NB4 (cell line): ENCODE measurements at regions not wholly inside any gene's neighbourhood (a gene's known extent, or its start where the extent isn't known, plus 50 kb on each side); places are given as distances from the start of the nearest gene placed in this dataset.
"Not testable (repeated sequence)": the region's sequence is repeated elsewhere in the genome, so short reads cannot be mapped to it uniquely, and the experiment has no call there.

Experiments used
- MAX ChIP-seq: IDR thresholded peaks from 2 replicates; pipeline ENCODE4 v1.6.1; 2011; ENCODE audit warnings: low read depth, low read length
- MYC ChIP-seq: IDR thresholded peaks from 2 replicates; pipeline ENCODE4 v1.6.1; 2011; ENCODE audit warnings: low read depth, low read length
- POLR2A ChIP-seq: IDR thresholded peaks from 2 replicates; pipeline ENCODE4 v1.6.1; 2011; ENCODE audit warnings: mild to moderate bottlenecking; ENCODE audit not compliant: insufficient read length; ENCODE audit errors: extremely low read depth
- TF ChIP-seq, protein P1 (sequence below): IDR thresholded peaks from one replicate; pipeline ENCODE4 v1.5.1; 2012; ENCODE audit warnings: low read depth, low read length

DNA sequence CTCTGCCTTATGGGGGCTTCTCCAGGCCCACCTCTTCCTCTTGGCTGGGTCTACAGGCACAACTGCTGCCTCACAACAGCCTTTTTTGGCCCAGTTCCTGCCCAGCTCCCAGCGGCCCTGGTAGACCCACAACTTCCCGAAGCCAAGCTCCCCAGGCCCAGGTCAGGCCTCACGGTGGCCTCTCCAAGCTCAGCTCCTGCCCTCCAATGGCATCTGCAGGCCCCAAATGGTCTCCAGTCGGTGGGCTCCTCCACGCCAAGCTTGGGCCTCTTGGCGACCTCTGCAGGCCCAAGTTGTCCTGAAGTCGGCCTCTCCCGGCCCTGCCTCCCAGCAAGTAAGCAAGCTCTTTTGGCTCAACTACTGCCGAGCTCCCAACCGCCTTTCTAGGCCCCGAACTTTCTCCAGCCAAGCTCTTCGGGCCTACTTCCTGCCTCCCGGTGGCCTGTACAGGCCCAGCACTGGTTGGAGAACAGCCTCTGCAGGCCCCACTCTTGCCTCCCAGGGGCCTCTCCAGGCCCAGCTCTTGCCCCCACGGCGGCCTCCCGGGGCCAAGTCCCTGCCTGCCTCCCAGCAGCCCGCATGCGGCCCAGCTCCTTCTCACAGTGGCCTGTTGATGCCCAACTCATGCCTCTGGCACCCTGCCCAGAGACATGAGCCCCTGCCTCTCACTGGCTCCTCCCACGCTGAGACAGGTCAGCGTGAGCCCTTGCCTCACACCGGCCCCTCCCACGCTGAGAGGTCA, 354.6 kb downstream of the ZNF37A start:
- TF ChIP-seq MYC, POLR2A, MAX: not testable (repeated sequence)
- TF ChIP-seq, protein P1, sequence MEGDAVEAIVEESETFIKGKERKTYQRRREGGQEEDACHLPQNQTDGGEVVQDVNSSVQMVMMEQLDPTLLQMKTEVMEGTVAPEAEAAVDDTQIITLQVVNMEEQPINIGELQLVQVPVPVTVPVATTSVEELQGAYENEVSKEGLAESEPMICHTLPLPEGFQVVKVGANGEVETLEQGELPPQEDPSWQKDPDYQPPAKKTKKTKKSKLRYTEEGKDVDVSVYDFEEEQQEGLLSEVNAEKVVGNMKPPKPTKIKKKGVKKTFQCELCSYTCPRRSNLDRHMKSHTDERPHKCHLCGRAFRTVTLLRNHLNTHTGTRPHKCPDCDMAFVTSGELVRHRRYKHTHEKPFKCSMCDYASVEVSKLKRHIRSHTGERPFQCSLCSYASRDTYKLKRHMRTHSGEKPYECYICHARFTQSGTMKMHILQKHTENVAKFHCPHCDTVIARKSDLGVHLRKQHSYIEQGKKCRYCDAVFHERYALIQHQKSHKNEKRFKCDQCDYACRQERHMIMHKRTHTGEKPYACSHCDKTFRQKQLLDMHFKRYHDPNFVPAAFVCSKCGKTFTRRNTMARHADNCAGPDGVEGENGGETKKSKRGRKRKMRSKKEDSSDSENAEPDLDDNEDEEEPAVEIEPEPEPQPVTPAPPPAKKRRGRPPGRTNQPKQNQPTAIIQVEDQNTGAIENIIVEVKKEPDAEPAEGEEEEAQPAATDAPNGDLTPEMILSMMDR = not testable (repeated sequence)
